HepG2 (cell line): ENCODE measurements at regions not wholly inside any gene's neighbourhood (a gene's known extent, or its start where the extent isn't known, plus 50 kb on each side); places are given as distances from the start of the nearest gene placed in this dataset.
"Not testable (repeated sequence)": the region's sequence is repeated elsewhere in the genome, so short reads cannot be mapped to it uniquely, and the experiment has no call there.

Experiments used
- IRF2 ChIP-seq: IDR thresholded peaks from 2 replicates; pipeline ENCODE4 v1.6.1; 2018; ENCODE audit warnings: missing genetic modification reagents, missing compliant biosample characterization
- SUZ12 ChIP-seq: fragments of 150-350 bp; IDR thresholded peaks from 2 replicates; pipeline ENCODE4 v1.6.1; 2014; ENCODE audit warnings: low read depth, low read length
- YEATS2 ChIP-seq: sonication (generic); formaldehyde crosslinking; IDR thresholded peaks from 2 replicates; pipeline ENCODE4 v1.4.0; 2020; ENCODE audit warnings: missing genetic modification reagents, borderline replicate concordance
- YY1 ChIP-seq: IDR thresholded peaks from 2 replicates; pipeline ENCODE4 v1.6.1; 2011; ENCODE audit warnings: low read length, low read depth, moderate library complexity, mild to moderate bottlenecking; ENCODE audit not compliant: insufficient read depth, insufficient replicate concordance
- ZFP36L2 ChIP-seq: sonication (generic); formaldehyde crosslinking; IDR thresholded peaks from 2 replicates; pipeline ENCODE4 v1.4.0; 2020; ENCODE audit warnings: missing genetic modification reagents
- ZNF496 ChIP-seq: sonication (generic); formaldehyde crosslinking; IDR thresholded peaks from 2 replicates; pipeline ENCODE4 v1.8.1; 2023; ENCODE audit warnings: mild to moderate bottlenecking, moderate library complexity, missing genetic modification reagents; ENCODE audit not compliant: insufficient replicate concordance
- ZNF878 ChIP-seq: sonication (generic); formaldehyde crosslinking; IDR thresholded peaks from 2 replicates; pipeline ENCODE4 v1.8.1; 2023; ENCODE audit warnings: mild to moderate bottlenecking, missing genetic modification reagents, moderate library complexity
- TF ChIP-seq, protein P1 (sequence below), 2 experiments: sonication (generic) in 1 of 2; formaldehyde crosslinking in 1 of 2; IDR thresholded peaks; 2 replicates each; pipeline versions ENCODE4 v1.4.0 to v1.6.1; 2018 to 2020; ENCODE audit warnings: missing genetic modification reagents in 2 of 2, borderline replicate concordance in 1 of 2, low read depth in 1 of 2, mild to moderate bottlenecking in 1 of 2, missing biosample characterization in 1 of 2
- TF ChIP-seq, protein P2 (sequence below): sonication (generic); formaldehyde crosslinking; IDR thresholded peaks from 2 replicates; pipeline ENCODE4 v1.5.0; 2020; ENCODE audit warnings: mild to moderate bottlenecking, missing genetic modification reagents, moderate library complexity

DNA sequence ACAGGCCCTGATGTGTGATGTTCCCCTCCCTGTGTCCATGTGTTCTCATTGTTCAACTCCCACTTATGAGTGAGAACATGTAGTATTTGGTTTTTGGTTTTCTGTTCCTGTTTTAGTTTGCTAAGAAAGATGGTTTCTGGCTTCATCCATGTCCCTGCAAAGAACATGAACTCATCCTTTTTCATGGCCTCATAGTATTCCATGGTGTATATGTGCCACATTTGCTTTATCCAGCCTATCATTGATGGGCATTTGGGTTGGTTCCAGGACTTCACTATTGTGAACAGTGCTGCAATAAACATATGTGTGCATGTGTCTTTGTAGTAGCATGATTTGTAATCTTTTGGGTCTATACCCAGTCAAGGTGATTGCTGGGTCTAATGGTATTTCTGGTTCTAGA, 211.0 kb downstream of the RRAGB start:
- not testable (repeated sequence) for TF ChIP-seq IRF2 (CRISPR knock-in tag); ZNF496 (CRISPR knock-in tag); YY1; YEATS2; ZNF878 (CRISPR knock-in tag); ZFP36L2; SUZ12
- TF ChIP-seq, protein P1, sequence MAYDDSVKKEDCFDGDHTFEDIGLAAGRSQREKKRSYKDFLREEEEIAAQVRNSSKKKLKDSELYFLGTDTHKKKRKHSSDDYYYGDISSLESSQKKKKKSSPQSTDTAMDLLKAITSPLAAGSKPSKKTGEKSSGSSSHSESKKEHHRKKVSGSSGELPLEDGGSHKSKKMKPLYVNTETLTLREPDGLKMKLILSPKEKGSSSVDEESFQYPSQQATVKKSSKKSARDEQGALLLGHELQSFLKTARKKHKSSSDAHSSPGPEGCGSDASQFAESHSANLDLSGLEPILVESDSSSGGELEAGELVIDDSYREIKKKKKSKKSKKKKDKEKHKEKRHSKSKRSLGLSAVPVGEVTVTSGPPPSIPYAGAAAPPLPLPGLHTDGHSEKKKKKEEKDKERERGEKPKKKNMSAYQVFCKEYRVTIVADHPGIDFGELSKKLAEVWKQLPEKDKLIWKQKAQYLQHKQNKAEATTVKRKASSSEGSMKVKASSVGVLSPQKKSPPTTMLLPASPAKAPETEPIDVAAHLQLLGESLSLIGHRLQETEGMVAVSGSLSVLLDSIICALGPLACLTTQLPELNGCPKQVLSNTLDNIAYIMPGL (CRISPR knock-in tag; IDR thresholded peaks at IDR 0.05; ENCODE audit: borderline replicate concordance in 1 of 2, low read depth in 1 of 2): not testable (repeated sequence)
- TF ChIP-seq, protein P2, sequence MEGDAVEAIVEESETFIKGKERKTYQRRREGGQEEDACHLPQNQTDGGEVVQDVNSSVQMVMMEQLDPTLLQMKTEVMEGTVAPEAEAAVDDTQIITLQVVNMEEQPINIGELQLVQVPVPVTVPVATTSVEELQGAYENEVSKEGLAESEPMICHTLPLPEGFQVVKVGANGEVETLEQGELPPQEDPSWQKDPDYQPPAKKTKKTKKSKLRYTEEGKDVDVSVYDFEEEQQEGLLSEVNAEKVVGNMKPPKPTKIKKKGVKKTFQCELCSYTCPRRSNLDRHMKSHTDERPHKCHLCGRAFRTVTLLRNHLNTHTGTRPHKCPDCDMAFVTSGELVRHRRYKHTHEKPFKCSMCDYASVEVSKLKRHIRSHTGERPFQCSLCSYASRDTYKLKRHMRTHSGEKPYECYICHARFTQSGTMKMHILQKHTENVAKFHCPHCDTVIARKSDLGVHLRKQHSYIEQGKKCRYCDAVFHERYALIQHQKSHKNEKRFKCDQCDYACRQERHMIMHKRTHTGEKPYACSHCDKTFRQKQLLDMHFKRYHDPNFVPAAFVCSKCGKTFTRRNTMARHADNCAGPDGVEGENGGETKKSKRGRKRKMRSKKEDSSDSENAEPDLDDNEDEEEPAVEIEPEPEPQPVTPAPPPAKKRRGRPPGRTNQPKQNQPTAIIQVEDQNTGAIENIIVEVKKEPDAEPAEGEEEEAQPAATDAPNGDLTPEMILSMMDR (CRISPR knock-in tag): not testable (repeated sequence)
